Stimulated activated CD4-positive, alpha-beta T cell treated with anti-CD3 and anti-CD28 coated beads, Interleukin-1b, Interleukin-23, amount 100 ng/mL, for 24 hours (primary cell): ENCODE measurements at regions not wholly inside any gene's neighbourhood (a gene's known extent, or its start where the extent isn't known, plus 50 kb on each side); places are given as distances from the start of the nearest gene placed in this dataset.

Experiments used
- DNase-seq, 4 experiments: peaks; one replicate each; pipeline ENCODE4 v3.0.0-alpha.2; 2020; ENCODE audit warnings: low read depth in 4 of 4, low spot score in 1 of 4

DNA sequence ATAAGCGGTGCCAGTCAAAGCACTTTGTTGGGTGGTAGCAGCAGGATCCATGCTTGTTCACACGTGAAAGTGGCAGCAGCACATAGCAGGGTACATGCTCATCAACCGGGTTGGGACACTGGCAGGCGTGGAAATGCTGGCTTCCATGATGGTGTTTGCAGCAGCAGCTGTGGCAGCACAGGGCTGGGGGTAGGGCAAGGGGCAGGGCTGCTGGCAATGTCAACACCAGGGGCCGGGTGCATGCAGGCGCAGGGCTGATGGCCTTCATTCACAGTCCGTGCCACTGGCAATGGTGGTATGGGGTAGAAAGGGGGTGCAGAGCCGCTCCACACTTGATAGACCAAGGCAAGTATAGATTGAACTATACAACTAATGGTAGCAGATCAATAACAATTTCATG, 374.7 kb upstream of the FAM241A start:
- no peak for DNase-seq

- no peak for DNase-seq
Measured at GRCh38 chr4:111773858-111774257, 371.4 kb upstream of the FAM241A start.

- DNase-seq = no peak
Measured at GRCh38 chr4:111775556-111776297, 369.5 kb upstream of the FAM241A start.

GRCh38 chr4:111776561-111776960, 368.7 kb upstream of the FAM241A start:
- no peak for DNase-seq

DNA sequence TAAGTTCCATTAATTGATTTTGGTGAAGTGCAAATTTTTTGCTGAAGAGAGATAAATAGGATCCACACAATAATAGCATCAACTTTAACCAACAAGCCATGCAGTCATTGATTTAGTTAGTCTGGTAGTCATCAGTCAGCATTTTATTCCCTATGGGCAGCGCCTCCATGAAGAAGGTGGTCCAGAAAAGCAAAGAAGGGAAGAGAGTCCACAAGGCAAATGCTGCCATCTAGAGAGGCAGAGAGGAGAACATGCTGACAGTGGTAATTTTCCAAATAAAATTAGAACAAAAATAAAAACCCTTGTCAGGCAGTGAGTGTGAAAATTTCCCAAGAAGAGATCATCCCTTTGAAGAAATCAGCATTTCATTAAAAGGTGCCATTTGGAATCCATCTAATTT, 366.7 kb upstream of the FAM241A start:
- DNase-seq = no peak

DNA sequence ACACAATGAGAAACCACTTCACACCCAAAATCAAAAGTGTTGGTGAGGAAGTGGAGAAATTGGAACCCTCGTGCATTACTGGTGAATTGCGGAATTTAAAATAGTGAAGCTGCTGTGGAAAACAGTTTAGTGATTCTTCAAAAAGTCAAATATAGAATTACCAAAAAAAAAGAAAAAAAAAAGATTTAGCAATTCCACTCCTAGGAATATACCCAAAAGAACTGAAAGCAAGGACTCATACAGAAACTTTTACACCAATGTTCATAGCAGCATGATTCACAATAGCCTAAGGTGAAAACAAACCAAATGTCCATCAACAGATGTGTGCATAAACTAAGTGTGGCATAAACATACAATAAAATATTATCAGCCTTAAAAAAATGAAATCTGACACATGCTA, 364.3 kb upstream of the FAM241A start:
- no peak for DNase-seq

- DNase-seq = no peak
Measured at GRCh38 chr4:111781611-111782010, 363.6 kb upstream of the FAM241A start.

DNA sequence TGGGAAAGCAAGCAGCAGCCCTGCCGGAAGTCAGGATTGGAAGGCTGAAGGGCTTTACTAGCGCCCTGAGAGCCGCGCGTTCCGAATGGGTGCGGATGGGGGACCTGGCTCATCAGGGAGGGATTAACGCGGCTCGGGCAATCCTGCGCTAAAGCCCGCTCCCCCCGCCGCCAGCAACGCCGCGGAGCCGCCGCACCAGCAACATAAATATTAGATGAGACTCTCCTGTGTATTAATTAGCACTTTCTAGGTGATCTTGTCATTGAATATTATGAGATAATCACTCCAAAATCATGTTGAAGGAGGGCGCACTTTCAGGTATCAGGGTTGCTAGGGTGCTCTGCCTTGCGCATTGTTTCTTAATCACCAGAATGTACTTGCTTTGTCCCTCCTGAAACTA, 357.2 kb upstream of the FAM241A start:
- no peak for DNase-seq

DNA sequence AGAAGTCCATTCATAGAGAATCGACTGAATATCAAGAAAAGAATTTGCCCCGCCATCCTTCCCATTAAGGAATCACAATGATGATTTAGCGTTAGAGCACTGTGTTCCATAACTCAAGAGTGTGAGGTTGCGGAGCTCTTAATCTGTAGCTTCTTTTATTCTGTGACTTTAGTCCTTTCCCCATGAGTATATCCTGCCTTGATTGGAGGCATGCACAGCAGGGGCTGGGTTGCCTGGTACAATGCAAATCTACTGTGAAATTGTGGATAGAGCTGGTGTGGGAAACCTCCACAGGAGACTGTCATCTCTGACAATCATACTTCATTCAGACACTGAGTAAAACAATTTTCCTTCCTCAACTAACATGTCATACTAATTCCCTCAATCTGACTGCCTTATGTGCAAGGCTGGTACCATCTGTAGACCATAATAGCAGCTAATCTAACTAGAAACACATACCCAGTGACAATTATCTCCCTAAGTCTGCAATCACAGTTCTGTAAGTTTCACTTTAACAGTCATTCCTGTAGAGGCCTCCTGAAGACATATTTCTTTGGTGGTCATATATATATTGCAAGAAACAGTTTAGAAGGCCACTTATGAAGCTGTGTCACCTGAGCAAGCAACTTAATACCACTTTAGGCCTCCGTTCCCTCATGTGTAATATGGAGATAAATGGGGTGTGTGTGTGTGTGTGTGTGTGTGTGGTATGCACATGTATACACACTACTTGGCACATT, 355.2 kb upstream of the FAM241A start:
- no peak for DNase-seq

GRCh38 chr4:111792632-111793031, 352.6 kb upstream of the FAM241A start:
- DNase-seq = no peak

GRCh38 chr4:111793433-111794091, 351.7 kb upstream of the FAM241A start:
- DNase-seq = no peak

- no peak for DNase-seq
Measured at GRCh38 chr4:111797455-111798163, 347.6 kb upstream of the FAM241A start.

DNA sequence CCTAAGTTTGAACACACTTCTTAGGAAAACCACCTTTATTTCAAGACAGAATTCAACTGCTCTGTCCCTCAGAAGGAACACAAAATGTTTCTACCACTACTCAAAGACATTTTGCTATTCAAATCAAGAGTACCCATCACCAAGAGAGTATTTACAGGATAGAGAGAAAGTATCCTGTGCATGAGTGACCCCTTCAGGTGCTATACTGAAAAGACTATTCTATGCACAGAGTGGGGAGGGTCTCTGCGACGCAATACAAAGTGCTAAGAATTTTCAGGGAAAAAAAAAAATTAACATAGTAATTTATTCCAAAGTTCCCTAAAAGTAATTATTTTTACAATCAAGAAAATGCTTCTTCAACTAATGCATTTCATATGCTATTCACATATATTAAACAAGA, 346.4 kb upstream of the FAM241A start:
- DNase-seq = no peak

DNA sequence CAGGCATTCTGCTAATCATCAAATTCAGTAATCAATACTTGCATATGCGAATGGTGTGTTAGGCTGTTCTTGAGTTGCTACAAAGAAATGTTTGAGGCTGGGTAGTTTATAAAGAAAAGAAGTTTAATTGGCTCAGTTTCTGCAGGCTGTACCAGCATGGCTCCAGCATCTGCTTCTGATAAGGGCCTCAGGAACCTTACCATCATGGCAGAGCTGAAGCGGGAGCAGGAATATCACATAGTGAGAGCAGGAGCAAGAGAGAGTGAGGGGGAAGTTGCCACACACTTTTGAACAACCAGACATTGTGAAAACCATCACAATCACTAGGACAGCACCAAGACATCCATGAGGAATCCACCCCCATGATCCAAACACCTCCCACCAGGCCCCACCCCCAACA, 344.7 kb upstream of the FAM241A start:
- DNase-seq = no peak

GRCh38 chr4:111802191-111802590, 343.1 kb upstream of the FAM241A start:
- DNase-seq = no peak

GRCh38 chr4:111806331-111806730, 338.9 kb upstream of the FAM241A start:
- no peak for DNase-seq

DNA sequence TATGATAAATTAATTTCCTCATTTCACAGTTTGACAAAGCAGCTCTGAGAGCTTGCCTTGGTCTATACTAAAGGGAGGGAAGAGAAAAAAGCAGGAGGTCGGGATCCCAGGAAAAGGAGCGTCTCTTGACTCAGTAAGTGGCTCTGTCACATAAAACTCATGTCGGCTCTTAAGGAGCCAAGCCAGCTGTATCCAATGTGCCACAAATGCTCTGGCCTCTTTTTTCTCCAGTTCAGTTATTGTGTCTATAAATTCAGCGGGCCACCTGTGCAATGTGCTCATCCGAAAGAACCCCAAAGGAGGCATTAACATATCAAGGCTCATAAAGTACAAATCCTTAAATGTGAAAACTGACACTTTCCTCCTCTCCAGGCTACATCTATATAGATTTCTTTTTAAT, 337.7 kb upstream of the FAM241A start:
- DNase-seq = no peak

DNA sequence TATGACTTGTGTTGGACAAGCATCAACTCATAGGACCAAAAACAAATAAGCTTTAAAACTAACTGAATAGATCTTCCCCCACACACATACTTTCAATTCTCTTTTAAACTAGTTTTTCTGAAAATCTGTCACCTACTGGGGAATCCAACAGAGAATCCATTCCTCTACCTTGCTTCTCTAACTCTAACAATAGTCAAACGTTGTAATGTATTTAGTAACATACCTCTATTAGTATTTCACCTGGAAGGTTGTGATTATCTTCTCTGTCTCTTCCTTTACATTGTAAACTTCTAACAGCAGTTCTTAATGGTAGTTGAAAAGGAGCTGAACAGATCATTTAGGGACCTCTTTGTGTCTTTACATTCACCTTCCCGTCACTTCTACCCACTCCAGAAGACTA, 337.1 kb upstream of the FAM241A start:
- no peak for DNase-seq

- DNase-seq = no peak
Measured at GRCh38 chr4:111811661-111812060, 333.6 kb upstream of the FAM241A start.

GRCh38 chr4:111812114-111812513, 333.1 kb upstream of the FAM241A start:
- DNase-seq = no peak

DNA sequence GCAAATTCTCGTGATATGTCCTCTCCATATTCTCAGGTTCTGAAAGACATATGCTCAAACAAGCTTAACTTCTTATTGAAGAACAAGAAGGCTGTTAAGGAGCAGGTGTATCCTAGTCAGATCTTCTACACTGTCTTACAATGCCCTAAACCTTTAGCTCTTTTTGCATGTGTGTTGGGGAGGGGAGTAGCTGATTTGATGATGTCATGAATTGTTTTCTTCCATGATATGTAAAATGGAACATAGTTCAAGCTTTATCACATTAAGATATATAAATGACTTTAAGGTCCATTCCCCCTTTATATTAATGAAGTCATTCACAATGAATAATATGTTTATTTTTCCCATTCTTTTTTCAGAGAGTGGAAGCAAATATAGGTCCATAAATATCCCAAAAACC, 332.5 kb upstream of the FAM241A start:
- no peak for DNase-seq
